ENCODE measurements at regions not wholly inside any gene's neighbourhood (a gene's known extent, or its start where the extent isn't known, plus 50 kb on each side); places are given as distances from the start of the nearest gene placed in this dataset.
A peak's percentile ranks its signal among the peaks of the same experiment; 100 is the strongest.

DNA sequence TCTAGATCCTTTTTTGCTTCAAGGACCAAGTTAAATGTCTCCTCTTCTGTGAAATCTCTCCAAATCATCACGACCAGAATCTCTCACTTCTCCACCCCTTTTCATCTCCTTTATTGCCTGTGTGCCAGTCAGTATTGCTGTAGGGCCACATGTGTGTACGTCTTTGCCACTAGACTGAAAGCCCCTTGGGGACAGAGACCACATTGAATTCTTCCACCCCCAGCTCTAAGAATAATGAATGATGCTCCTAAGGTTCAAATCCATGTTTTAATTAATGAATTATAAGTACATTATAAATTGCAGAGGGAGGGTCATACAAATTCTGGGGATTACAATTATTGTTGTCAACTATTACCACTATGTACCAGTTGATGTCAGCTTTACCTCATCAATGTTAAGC lies 343.8 kb downstream of the USP25 start:
- no peak for TF ChIP-seq POLR2AphosphoS5 (IDR thresholded peaks at IDR 0.05)
- TF ChIP-seq POLR2A (IDR thresholded peaks at IDR 0.05) = no peak
- TF ChIP-seq EP300 (IDR thresholded peaks at IDR 0.05) = no peak
- TF ChIP-seq, protein P1, sequence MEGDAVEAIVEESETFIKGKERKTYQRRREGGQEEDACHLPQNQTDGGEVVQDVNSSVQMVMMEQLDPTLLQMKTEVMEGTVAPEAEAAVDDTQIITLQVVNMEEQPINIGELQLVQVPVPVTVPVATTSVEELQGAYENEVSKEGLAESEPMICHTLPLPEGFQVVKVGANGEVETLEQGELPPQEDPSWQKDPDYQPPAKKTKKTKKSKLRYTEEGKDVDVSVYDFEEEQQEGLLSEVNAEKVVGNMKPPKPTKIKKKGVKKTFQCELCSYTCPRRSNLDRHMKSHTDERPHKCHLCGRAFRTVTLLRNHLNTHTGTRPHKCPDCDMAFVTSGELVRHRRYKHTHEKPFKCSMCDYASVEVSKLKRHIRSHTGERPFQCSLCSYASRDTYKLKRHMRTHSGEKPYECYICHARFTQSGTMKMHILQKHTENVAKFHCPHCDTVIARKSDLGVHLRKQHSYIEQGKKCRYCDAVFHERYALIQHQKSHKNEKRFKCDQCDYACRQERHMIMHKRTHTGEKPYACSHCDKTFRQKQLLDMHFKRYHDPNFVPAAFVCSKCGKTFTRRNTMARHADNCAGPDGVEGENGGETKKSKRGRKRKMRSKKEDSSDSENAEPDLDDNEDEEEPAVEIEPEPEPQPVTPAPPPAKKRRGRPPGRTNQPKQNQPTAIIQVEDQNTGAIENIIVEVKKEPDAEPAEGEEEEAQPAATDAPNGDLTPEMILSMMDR (IDR thresholded peaks at IDR 0.05) = no peak
- no peak for DNase-seq (ENCODE audit: low spot score in 2 of 2)
- H3K36me3 ChIP-seq = no peaks in the 10 kb centered on the region
- no peaks in the 10 kb centered on the region for H3K27me3 ChIP-seq
- H3K4me1 ChIP-seq = peaks cover 13% of the 10 kb centered on the region
- peak overlapping the region; percentile 65 for H3K27ac ChIP-seq
- 33% methylated on average over 2 of the region's 2 CpGs for WGBS
- no peaks in the 10 kb centered on the region for H3K9me3 ChIP-seq
- H3K4me3 ChIP-seq = no peak overlapping the region

DNA sequence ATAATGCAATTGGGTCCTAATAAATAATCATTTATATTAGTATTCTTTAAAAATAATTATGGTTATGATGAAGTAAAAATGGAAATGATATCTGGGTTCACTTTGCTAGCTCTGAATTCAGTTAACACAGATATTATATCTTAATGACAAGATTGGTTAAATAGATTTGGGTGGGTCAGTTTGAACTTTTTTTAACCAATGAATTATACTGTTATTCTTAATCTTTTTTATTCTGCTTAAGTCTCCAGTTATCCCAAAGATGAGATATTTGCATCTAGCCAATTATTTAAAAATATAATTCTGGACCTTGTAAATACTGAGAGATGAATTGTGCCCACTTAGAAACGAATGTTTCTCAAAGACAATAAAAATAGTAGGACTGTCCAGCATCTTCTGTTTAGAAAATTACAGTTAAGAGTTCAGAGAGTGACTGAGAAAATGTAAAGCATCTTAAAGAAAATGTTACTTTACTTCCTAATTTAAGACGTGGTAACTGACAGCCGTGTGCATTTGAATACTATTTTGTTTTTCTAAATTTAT lies 345.2 kb downstream of the USP25 start:
- no peak for DNase-seq (ENCODE audit: low spot score in 2 of 2)
- Histone ChIP-seq H3K4me1 (peaks cover 13% of the 10 kb centered on the region), H3K9me3 (no peaks in the 10 kb centered on the region), H3K27ac (no peak overlapping the region), H3K36me3 (no peaks in the 10 kb centered on the region), H3K27me3 (no peaks in the 10 kb centered on the region), H3K4me3 (no peak overlapping the region)
- TF ChIP-seq, protein P1 (IDR thresholded peaks at IDR 0.05) = no peak
- no peak for TF ChIP-seq EP300 (IDR thresholded peaks at IDR 0.05)
- no peak for TF ChIP-seq POLR2AphosphoS5 (IDR thresholded peaks at IDR 0.05)
- TF ChIP-seq POLR2A (IDR thresholded peaks at IDR 0.05) = no peak
- WGBS = 83% methylated on average over 3 of the region's 3 CpGs

DNA sequence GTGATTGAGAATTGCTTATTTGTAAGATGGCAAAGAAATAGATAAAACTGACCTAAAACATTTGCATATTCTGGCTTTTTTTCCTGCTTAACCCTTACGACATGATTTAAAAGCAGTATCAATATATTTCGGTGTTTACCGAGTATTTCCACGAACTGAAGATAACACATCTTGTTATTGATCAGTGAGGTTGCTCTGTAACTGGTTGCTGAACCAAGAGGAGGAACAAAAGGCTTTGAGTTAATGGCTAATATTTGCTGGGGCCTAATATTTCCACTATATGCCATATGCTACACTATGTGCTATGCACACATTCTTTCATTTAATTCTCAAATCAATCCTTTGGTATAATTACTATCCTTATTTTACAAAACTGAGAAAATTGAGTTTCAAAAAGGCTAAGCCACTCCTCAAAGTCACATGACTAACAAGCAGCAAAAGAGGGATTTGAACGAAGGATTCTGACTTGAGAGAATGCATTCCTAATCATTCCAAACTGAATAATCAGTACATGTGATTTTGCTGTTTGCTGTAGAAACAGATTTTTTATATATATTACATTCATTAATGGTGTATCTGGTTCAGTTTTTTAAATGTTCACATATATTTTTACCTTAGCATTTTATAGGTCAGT lies 346.0 kb downstream of the USP25 start:
- no peak overlapping the region for H3K4me3 ChIP-seq
- H3K36me3 ChIP-seq = no peaks in the 10 kb centered on the region
- no peak overlapping the region for H3K27ac ChIP-seq
- DNase-seq (ENCODE audit: low spot score in 2 of 2) = no peak
- TF ChIP-seq POLR2A (IDR thresholded peaks at IDR 0.05) (no peak), POLR2AphosphoS5 (IDR thresholded peaks at IDR 0.05) (no peak), EP300 (IDR thresholded peaks at IDR 0.05) (no peak)
- TF ChIP-seq, protein P1 (IDR thresholded peaks at IDR 0.05) = no peak
- WGBS = 92% methylated on average over 5 of the region's 5 CpGs
- H3K9me3 ChIP-seq = no peaks in the 10 kb centered on the region
- H3K27me3 ChIP-seq = no peaks in the 10 kb centered on the region
- peaks cover 10% of the 10 kb centered on the region for H3K4me1 ChIP-seq

DNA sequence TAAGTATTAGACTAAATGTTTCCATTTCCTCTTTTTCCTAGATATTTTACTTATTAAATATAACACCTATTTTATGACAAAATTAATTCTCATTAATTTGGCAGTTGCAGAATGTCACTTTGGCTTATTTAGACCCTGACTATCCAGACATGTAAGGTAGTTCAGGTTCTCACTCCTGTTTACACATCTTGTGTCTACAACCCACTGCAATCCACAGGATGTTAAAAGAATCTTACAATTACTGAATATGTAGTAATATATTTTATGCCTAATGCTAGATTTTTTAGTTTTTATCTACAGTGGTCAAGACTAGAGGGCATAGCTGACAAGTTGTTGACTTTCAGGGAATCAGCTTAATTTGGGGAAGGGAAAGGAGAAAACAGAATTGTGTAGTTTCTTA lies 346.7 kb downstream of the USP25 start:
- TF ChIP-seq POLR2AphosphoS5 (IDR thresholded peaks at IDR 0.05) (no peak), POLR2A (IDR thresholded peaks at IDR 0.05) (no peak), EP300 (IDR thresholded peaks at IDR 0.05) (no peak)
- TF ChIP-seq, protein P1 (IDR thresholded peaks at IDR 0.05) = no peak
- H3K36me3 ChIP-seq = no peaks in the 10 kb centered on the region
- H3K4me3 ChIP-seq = no peak overlapping the region
- H3K27ac ChIP-seq = no peak overlapping the region
- H3K4me1 ChIP-seq = peaks cover 8% of the 10 kb centered on the region
- no peaks in the 10 kb centered on the region for H3K9me3 ChIP-seq
- no peak for DNase-seq (ENCODE audit: low spot score in 2 of 2)
- no peaks in the 10 kb centered on the region for H3K27me3 ChIP-seq

DNA sequence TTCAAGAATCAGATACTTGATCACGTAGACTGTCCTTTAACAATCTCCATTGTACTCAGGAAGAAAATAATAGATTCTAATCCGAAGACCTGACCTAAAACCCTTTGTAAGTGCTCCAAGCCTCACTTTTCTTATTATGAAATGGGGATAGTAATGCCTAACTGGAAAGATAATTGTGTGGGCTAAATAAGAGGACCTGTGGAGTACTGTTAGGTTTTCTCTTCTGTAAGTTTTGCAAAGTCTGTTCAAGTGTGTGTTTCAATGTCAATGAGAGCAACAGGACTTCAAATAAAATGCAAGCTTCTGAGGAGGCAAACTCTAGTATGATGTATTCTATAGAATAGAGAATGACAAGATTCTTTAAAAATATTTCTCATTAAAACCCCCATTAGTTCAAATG lies 348.6 kb downstream of the USP25 start:
- Histone ChIP-seq H3K4me1 (no peaks in the 10 kb centered on the region), H3K27ac (no peak overlapping the region), H3K36me3 (no peaks in the 10 kb centered on the region), H3K9me3 (no peaks in the 10 kb centered on the region), H3K27me3 (no peaks in the 10 kb centered on the region), H3K4me3 (no peak overlapping the region)
- no peak for DNase-seq (ENCODE audit: low spot score in 2 of 2)
- TF ChIP-seq EP300 (IDR thresholded peaks at IDR 0.05) (no peak), POLR2A (IDR thresholded peaks at IDR 0.05) (no peak), POLR2AphosphoS5 (IDR thresholded peaks at IDR 0.05) (no peak)
- TF ChIP-seq, protein P1 (IDR thresholded peaks at IDR 0.05) = no peak
- 93% methylated on average over 2 of the region's 2 CpGs for WGBS

Measured in suprapubic skin (tissue), 4 donors.